ENCODE measurements at regions not wholly inside any gene's neighbourhood (a gene's known extent, or its start where the extent isn't known, plus 50 kb on each side); places are given as distances from the start of the nearest gene placed in this dataset.
"Not testable (repeated sequence)": the region's sequence is repeated elsewhere in the genome, so short reads cannot be mapped to it uniquely, and the experiment has no call there.

GRCh38 chr15:30030345-30030744 is 52.4 kb upstream of the GOLGA8J start:
- FAIRE-seq (no peak), DNase-seq (ENCODE audit: insufficient read length, low spot score) (no peak)

- DNase-seq (ENCODE audit: insufficient read length, low spot score): no peak
These were observed 58.9 kb upstream of the GOLGA8J start for GRCh38 chr15:30023798-30024295.

GRCh38 chr15:30010746-30011145 is 72.0 kb upstream of the GOLGA8J start:
- no peak for FAIRE-seq
- no peak for DNase-seq (ENCODE audit: insufficient read length, low spot score)

More at GRCh38 chr15:30023798-30024295, 58.9 kb upstream of the GOLGA8J start:
- no peak for FAIRE-seq

GRCh38 chr15:30008156-30008555 is 74.6 kb upstream of the GOLGA8J start:
- no peak for DNase-seq (ENCODE audit: insufficient read length, low spot score)
- FAIRE-seq: no peak

- DNase-seq (ENCODE audit: insufficient read length, low spot score): no peak
- FAIRE-seq: no peak
These were observed 81.2 kb upstream of the GOLGA8J start for GRCh38 chr15:30001602-30002001.

GRCh38 chr15:29998033-29998432 is 84.7 kb upstream of the GOLGA8J start:
- FAIRE-seq: no peak
- no peak for DNase-seq (ENCODE audit: insufficient read length, low spot score)

- no peak for FAIRE-seq
- DNase-seq (ENCODE audit: insufficient read length, low spot score): no peak
These were observed 85.3 kb upstream of the GOLGA8J start for GRCh38 chr15:29997499-29997898.

- FAIRE-seq: no peak
These were observed 88.5 kb upstream of the GOLGA8J start for GRCh38 chr15:29994284-29994683.

GRCh38 chr15:29990954-29991353 is 91.8 kb upstream of the GOLGA8J start:
- DNase-seq (ENCODE audit: insufficient read length, low spot score) (no peak), FAIRE-seq (no peak)

More at GRCh38 chr15:29994284-29994683, 88.5 kb upstream of the GOLGA8J start:
- DNase-seq (ENCODE audit: insufficient read length, low spot score): no peak

GRCh38 chr15:29990035-29990434 is 92.7 kb upstream of the GOLGA8J start:
- FAIRE-seq: no peak
- DNase-seq (ENCODE audit: insufficient read length, low spot score): no peak

- DNase-seq (ENCODE audit: insufficient read length, low spot score): no peak
These were observed 94.1 kb upstream of the GOLGA8J start for GRCh38 chr15:29988701-29989100.

GRCh38 chr15:29986946-29987345 is 95.8 kb upstream of the GOLGA8J start:
- no peak for FAIRE-seq
- no peak for DNase-seq (ENCODE audit: insufficient read length, low spot score)

More at GRCh38 chr15:29988701-29989100, 94.1 kb upstream of the GOLGA8J start:
- no peak for FAIRE-seq

GRCh38 chr15:29978411-29979382 is 104.1 kb upstream of the GOLGA8J start:
- no peak for DNase-seq (ENCODE audit: insufficient read length, low spot score)
- FAIRE-seq: no peak

- not testable (repeated sequence) for DNase-seq (ENCODE audit: insufficient read length, low spot score); FAIRE-seq
These were observed 108.7 kb upstream of the GOLGA8J start for GRCh38 chr15:29974056-29974455.

GRCh38 chr15:29972051-29972450 is 110.7 kb upstream of the GOLGA8J start:
- DNase-seq (ENCODE audit: insufficient read length, low spot score) (no peak), FAIRE-seq (no peak)

GRCh38 chr15:29970402-29970695 is 112.4 kb upstream of the GOLGA8J start:
- FAIRE-seq (no peak), DNase-seq (ENCODE audit: insufficient read length, low spot score) (no peak)

GRCh38 chr15:29969562-29970401 is 113.0 kb upstream of the GOLGA8J start:
- no peak for FAIRE-seq
- no peak for DNase-seq (ENCODE audit: insufficient read length, low spot score)

- no peak for DNase-seq (ENCODE audit: insufficient read length, low spot score)
- FAIRE-seq: no peak
These were observed 113.7 kb upstream of the GOLGA8J start for GRCh38 chr15:29968895-29969561.

- DNase-seq (ENCODE audit: insufficient read length, low spot score): no peak
- FAIRE-seq: no peak
These were observed 114.5 kb upstream of the GOLGA8J start for GRCh38 chr15:29968099-29968894.

- no peak for DNase-seq (ENCODE audit: insufficient read length, low spot score)
- no peak for FAIRE-seq
These were observed 120.3 kb upstream of the GOLGA8J start for GRCh38 chr15:29962407-29962806.
